DOHH2 (cell line): ENCODE measurements at regions not wholly inside any gene's neighbourhood (a gene's known extent, or its start where the extent isn't known, plus 50 kb on each side); places are given as distances from the start of the nearest gene placed in this dataset.

Source experiments
- H3F3A ChIP-seq: fragments of 200-600 bp; sonication (generic), shearing (Covaris generic); 2 replicates; pipeline ENCODE4 v1.6.0; 2016; ENCODE audit warnings: antibody characterized with exemption, mild to moderate bottlenecking; ENCODE audit not compliant: control insufficient read depth, insufficient read depth
- H3K27ac ChIP-seq: fragments of 200-600 bp; sonication (generic); 2 replicates; pipeline ENCODE4 v1.5.1; 2014; ENCODE audit warnings: low read depth, mild to moderate bottlenecking, low read length, moderate library complexity
- H3K27me3 ChIP-seq: fragments of 200-600 bp; sonication (generic); 2 replicates; pipeline ENCODE4 v1.6.1; 2014; ENCODE audit warnings: mild to moderate bottlenecking, low read length, mixed read lengths; ENCODE audit not compliant: control insufficient read depth
- H3K36me3 ChIP-seq: fragments of 200-600 bp; sonication (generic); 2 replicates; pipeline ENCODE4 v1.6.1; 2014; ENCODE audit warnings: mild to moderate bottlenecking, low read length, moderate library complexity, mixed read lengths; ENCODE audit not compliant: control insufficient read depth
- H3K4me1 ChIP-seq: fragments of 200-600 bp; sonication (generic); 2 replicates; pipeline ENCODE4 v1.6.1; 2014; ENCODE audit warnings: mild to moderate bottlenecking, low read length, mixed read lengths; ENCODE audit not compliant: control insufficient read depth
- H3K4me2 ChIP-seq: fragments of 200-600 bp; sonication (generic); 2 replicates; pipeline ENCODE4 v1.6.0; 2014; ENCODE audit warnings: mild to moderate bottlenecking, low read length, moderate library complexity
- H3K4me3 ChIP-seq: fragments of 200-600 bp; sonication (generic); 2 replicates; pipeline ENCODE4 v1.5.1; 2014; ENCODE audit warnings: mild to moderate bottlenecking, low read length, mixed read lengths
- H3K79me2 ChIP-seq: fragments of 200-600 bp; sonication (generic); 2 replicates; pipeline ENCODE4 v1.6.1; 2014; ENCODE audit warnings: mild to moderate bottlenecking, low read length, mixed read lengths; ENCODE audit not compliant: control insufficient read depth
- H3K9me2 ChIP-seq: fragments of 200-600 bp; sonication (generic); replicated peaks from 2 replicates; pipeline ENCODE4 v1.6.1; 2014; ENCODE audit warnings: mild to moderate bottlenecking, low read length, mixed read lengths; ENCODE audit not compliant: control insufficient read depth
- H3K9me3 ChIP-seq: fragments of 200-600 bp; sonication (generic); 2 replicates; pipeline ENCODE4 v1.6.1; 2014; ENCODE audit warnings: antibody characterized with exemption, low read length, mixed read lengths; ENCODE audit not compliant: control insufficient read depth, insufficient read depth
- H4K20me1 ChIP-seq: fragments of 200-600 bp; sonication (generic); 2 replicates; pipeline ENCODE4 v1.6.0; 2014; ENCODE audit warnings: low read depth, mild to moderate bottlenecking, antibody characterized with exemption, low read length, moderate library complexity; ENCODE audit not compliant: control insufficient read depth, insufficient read depth
- CTCF ChIP-seq: fragments of 200-600 bp; sonication (generic); IDR thresholded peaks from one replicate; pipeline ENCODE4 v1.5.1; 2014; ENCODE audit warnings: antibody characterized with exemption, mild to moderate bottlenecking, low read depth, low read length; ENCODE audit not compliant: poor library complexity, severe bottlenecking
- EZH2phosphoT487 ChIP-seq: fragments of 200-600 bp; sonication (generic); IDR thresholded peaks from 2 replicates; pipeline ENCODE4 v1.6.1; 2017; ENCODE audit warnings: borderline replicate concordance, mild to moderate bottlenecking, antibody characterized with exemption, low read length, moderate library complexity, mixed read lengths

GRCh38 chr9:88852794-88853193 is 138.5 kb upstream of the S1PR3 start:
- H3K4me3 ChIP-seq = no peak overlapping the region
- no peaks in the 10 kb centered on the region for H3K9me2 ChIP-seq
- H3K9me3 ChIP-seq = 0 out of 2 replicates have a peak, but pooled peaks cover 3% of the 10 kb centered on the region
- H3K79me2 ChIP-seq = no peaks in the 10 kb centered on the region
- H3K36me3 ChIP-seq = no peaks in the 10 kb centered on the region
- no peak overlapping the region for H3K4me2 ChIP-seq
- H3K27ac ChIP-seq = no peak overlapping the region
- H4K20me1 ChIP-seq = no peaks in the 10 kb centered on the region
- no peak for TF ChIP-seq CTCF
- no peak for TF ChIP-seq EZH2phosphoT487
- H3K4me1 ChIP-seq = peaks cover 8% of the 10 kb centered on the region
- H3K27me3 ChIP-seq = no peaks in the 10 kb centered on the region
- no peaks in the 10 kb centered on the region for H3F3A ChIP-seq

GRCh38 chr9:88870627-88871026 is 120.6 kb upstream of the S1PR3 start:
- H4K20me1 ChIP-seq = no peaks in the 10 kb centered on the region
- H3K4me3 ChIP-seq = no peak overlapping the region
- no peak for TF ChIP-seq EZH2phosphoT487
- TF ChIP-seq CTCF = no peak
- no peaks in the 10 kb centered on the region for H3K9me3 ChIP-seq
- H3K9me2 ChIP-seq = no peaks in the 10 kb centered on the region
- no peaks in the 10 kb centered on the region for H3K4me1 ChIP-seq
- H3K27me3 ChIP-seq = no peaks in the 10 kb centered on the region
- no peak overlapping the region for H3K27ac ChIP-seq
- no peaks in the 10 kb centered on the region for H3F3A ChIP-seq
- no peak overlapping the region for H3K4me2 ChIP-seq
- H3K36me3 ChIP-seq = no peaks in the 10 kb centered on the region
- no peaks in the 10 kb centered on the region for H3K79me2 ChIP-seq

GRCh38 chr9:88871669-88872068 is 119.6 kb upstream of the S1PR3 start:
- Histone ChIP-seq H3K4me3 (no peak overlapping the region), H3K36me3 (no peaks in the 10 kb centered on the region), H3K27ac (no peak overlapping the region), H3F3A (no peaks in the 10 kb centered on the region), H3K4me1 (0 out of 2 replicates have a peak, but pooled peaks cover 1% of the 10 kb centered on the region), H3K9me2 (no peaks in the 10 kb centered on the region), H3K79me2 (no peaks in the 10 kb centered on the region), H4K20me1 (no peaks in the 10 kb centered on the region), H3K4me2 (no peak overlapping the region), H3K9me3 (no peaks in the 10 kb centered on the region), H3K27me3 (no peaks in the 10 kb centered on the region)
- TF ChIP-seq CTCF (no peak), EZH2phosphoT487 (no peak)
